ENCODE measurements at regions not wholly inside any gene's neighbourhood (a gene's known extent, or its start where the extent isn't known, plus 50 kb on each side); places are given as distances from the start of the nearest gene placed in this dataset.
"Not testable (repeated sequence)": the region's sequence is repeated elsewhere in the genome, so short reads cannot be mapped to it uniquely, and the experiment has no call there.

DNA sequence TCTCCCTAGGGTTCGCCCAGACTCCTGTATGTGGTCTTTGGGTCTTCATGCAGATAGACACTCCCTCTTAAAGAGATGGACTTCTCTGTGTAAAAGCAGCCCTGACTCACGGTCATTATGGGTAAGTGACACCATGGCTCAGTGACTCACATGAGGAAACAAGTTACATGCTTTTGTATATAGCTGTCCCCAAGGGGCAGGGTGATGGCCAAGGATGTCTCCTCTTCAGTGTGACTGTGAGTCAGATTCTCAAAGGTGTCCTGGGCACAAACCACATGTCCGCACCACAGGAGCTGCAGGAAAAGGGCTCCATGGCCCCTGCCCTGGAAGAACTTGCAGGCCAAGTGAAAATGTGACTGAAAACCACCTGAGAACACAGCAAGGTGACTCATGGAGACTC, 380.4 kb downstream of the NPHP4 start:
- DNase-seq (ENCODE audit: extremely low read depth, low read depth): no peak
- no peak for TF ChIP-seq CTCF (IDR thresholded peaks at IDR 0.05; ENCODE audit: low read depth, low read length)

DNA sequence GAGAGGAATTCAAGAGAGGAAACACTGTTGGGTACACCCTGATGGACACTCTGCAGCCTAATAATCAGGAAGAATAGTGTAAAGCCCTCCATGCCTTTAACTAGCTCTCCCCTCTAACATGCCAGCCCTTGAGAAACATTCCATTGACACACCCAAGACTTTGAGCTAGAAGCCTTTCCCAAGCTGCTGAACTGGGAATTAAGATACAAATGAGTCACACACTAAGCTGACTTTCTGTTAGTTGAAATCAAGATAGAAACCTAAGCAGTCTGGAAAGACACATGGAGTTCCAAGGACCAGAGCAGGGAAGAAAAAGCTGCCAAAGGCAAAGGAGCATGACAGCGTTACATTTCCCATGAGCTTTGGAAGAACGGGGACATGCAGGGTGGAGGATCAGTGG, 380.8 kb downstream of the NPHP4 start:
- DNase-seq (ENCODE audit: extremely low read depth, low read depth): no peak

GRCh38 chr1:5610432-5610831, 381.8 kb downstream of the NPHP4 start:
- no peak for TF ChIP-seq CTCF (IDR thresholded peaks at IDR 0.05; ENCODE audit: low read depth, low read length)
- no peak for DNase-seq (ENCODE audit: extremely low read depth, low read depth)

More for the DNA sequence above, 380.8 kb downstream of the NPHP4 start:
- TF ChIP-seq CTCF (IDR thresholded peaks at IDR 0.05; ENCODE audit: low read depth, low read length): no peak

GRCh38 chr1:5603353-5604104, 388.7 kb downstream of the NPHP4 start:
- no peak for DNase-seq (ENCODE audit: extremely low read depth, low read depth)

DNA sequence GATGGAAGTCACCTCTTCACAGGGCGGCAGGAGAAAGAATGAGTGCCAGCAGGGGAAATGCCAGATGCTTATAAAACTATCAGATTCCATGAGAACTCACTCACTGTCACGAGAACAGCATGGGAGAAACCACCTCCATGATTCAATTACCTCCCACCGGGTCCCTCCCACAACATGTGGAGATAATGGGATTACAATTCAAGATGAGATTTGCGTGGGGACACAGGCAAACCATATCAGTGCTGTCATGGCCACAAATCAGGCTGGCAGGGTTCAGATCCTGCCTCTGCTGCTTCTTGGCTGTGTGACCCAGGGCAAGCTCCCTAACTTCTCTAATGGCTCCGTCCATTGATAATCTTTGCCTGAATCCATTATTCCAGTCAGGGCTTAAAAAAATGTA, 389.5 kb downstream of the NPHP4 start:
- DNase-seq (ENCODE audit: extremely low read depth, low read depth): not testable (repeated sequence)

More at GRCh38 chr1:5603353-5604104, 388.7 kb downstream of the NPHP4 start:
- TF ChIP-seq CTCF (IDR thresholded peaks at IDR 0.05; ENCODE audit: low read depth, low read length): no peak

DNA sequence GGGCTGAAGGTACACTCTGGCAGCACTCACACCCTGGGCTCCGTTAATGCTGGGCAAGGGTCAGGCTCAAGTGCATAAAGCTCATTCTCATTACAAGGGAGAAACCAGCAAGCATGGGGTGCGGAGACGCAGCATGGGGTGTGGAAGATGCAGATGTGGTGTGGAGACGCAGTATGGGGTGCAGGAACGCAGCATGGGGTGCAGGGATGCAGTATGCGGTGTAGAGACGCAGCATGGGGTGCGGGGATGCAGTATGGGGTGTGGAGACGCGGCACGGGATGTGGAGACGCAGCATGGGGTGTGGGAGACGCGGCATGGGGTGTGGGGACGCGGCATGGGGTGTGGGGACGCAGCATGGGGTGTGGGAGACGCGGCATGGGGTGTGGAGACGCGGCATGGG, 390.7 kb downstream of the NPHP4 start:
- no peak for TF ChIP-seq CTCF (IDR thresholded peaks at IDR 0.05; ENCODE audit: low read depth, low read length)
- DNase-seq (ENCODE audit: extremely low read depth, low read depth): no peak

DNA sequence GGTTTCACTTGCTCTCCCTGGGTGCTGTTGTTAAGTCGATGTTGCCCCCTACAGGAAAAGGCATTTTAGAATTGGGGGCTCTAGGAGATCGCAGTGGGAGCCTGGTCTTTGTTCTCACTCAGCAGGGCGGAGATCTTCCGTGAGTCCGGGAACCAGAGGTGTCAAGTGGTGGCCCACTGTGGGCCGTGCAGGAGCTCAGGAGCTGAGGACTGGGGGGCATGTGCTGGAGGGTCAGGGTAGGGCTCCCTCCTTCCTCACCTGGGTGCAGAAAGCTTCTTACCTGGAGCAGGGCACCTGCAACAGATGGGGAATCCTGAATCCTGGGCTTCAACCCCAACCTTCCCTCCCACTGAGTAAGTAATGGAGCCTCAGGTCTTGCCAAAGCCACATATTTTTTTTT, 392.7 kb downstream of the NPHP4 start:
- no peak for DNase-seq (ENCODE audit: extremely low read depth, low read depth)
- no peak for TF ChIP-seq CTCF (IDR thresholded peaks at IDR 0.05; ENCODE audit: low read depth, low read length)

GRCh38 chr1:5598824-5599395, 393.3 kb downstream of the NPHP4 start:
- no peak for DNase-seq (ENCODE audit: extremely low read depth, low read depth)
- TF ChIP-seq CTCF (IDR thresholded peaks at IDR 0.05; ENCODE audit: low read depth, low read length): no peak

All from AG09319 (cell line).